ENCODE measurements at regions not wholly inside any gene's neighbourhood (a gene's known extent, or its start where the extent isn't known, plus 50 kb on each side); places are given as distances from the start of the nearest gene placed in this dataset.

DNA sequence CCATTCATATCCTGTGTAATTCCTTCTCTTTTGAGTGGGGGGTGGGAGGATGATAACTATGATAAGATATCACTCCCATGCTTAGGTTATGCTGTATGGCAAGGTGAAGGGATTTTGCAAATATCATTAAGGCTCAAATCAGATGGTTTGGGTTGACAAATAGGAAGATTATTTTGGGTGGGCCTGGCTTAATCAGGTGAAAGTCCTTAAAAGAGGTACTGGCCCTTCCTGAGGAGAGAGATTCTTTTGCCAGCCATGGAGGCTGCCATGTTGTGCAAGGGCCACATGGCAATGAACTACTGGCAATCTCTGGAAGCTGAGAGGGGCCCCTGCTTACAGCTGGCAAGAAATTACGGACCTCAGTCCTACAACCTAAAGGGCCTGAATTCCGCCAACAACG is 174.6 kb upstream of the FOXD3 start:
- TF ChIP-seq, protein P1, sequence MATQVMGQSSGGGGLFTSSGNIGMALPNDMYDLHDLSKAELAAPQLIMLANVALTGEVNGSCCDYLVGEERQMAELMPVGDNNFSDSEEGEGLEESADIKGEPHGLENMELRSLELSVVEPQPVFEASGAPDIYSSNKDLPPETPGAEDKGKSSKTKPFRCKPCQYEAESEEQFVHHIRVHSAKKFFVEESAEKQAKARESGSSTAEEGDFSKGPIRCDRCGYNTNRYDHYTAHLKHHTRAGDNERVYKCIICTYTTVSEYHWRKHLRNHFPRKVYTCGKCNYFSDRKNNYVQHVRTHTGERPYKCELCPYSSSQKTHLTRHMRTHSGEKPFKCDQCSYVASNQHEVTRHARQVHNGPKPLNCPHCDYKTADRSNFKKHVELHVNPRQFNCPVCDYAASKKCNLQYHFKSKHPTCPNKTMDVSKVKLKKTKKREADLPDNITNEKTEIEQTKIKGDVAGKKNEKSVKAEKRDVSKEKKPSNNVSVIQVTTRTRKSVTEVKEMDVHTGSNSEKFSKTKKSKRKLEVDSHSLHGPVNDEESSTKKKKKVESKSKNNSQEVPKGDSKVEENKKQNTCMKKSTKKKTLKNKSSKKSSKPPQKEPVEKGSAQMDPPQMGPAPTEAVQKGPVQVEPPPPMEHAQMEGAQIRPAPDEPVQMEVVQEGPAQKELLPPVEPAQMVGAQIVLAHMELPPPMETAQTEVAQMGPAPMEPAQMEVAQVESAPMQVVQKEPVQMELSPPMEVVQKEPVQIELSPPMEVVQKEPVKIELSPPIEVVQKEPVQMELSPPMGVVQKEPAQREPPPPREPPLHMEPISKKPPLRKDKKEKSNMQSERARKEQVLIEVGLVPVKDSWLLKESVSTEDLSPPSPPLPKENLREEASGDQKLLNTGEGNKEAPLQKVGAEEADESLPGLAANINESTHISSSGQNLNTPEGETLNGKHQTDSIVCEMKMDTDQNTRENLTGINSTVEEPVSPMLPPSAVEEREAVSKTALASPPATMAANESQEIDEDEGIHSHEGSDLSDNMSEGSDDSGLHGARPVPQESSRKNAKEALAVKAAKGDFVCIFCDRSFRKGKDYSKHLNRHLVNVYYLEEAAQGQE (IDR thresholded peaks at IDR 0.05; ENCODE audit: low read depth), result no peak
- no peak for TF ChIP-seq YY1 (IDR thresholded peaks at IDR 0.05; ENCODE audit: extremely low read depth, insufficient replicate concordance, low read depth, low read length)
- TF ChIP-seq POLR2AphosphoS5 (IDR thresholded peaks at IDR 0.05; ENCODE audit: low read depth, low read length), result no peak
- no peak for TF ChIP-seq POLR2A (IDR thresholded peaks at IDR 0.05; ENCODE audit: borderline replicate concordance, extremely low read depth, insufficient read depth, insufficient read length)
- no peak for TF ChIP-seq CEBPB (IDR thresholded peaks at IDR 0.05; ENCODE audit: low read depth)
- no peak for TF ChIP-seq ZNF274 (IDR thresholded peaks at IDR 0.05; ENCODE audit: low read depth, low read length)
- no peak for TF ChIP-seq EZH2 (IDR thresholded peaks at IDR 0.05)
- TF ChIP-seq, protein P2, sequence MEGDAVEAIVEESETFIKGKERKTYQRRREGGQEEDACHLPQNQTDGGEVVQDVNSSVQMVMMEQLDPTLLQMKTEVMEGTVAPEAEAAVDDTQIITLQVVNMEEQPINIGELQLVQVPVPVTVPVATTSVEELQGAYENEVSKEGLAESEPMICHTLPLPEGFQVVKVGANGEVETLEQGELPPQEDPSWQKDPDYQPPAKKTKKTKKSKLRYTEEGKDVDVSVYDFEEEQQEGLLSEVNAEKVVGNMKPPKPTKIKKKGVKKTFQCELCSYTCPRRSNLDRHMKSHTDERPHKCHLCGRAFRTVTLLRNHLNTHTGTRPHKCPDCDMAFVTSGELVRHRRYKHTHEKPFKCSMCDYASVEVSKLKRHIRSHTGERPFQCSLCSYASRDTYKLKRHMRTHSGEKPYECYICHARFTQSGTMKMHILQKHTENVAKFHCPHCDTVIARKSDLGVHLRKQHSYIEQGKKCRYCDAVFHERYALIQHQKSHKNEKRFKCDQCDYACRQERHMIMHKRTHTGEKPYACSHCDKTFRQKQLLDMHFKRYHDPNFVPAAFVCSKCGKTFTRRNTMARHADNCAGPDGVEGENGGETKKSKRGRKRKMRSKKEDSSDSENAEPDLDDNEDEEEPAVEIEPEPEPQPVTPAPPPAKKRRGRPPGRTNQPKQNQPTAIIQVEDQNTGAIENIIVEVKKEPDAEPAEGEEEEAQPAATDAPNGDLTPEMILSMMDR (IDR thresholded peaks at IDR 0.05 in 2 of 3, conservative IDR thresholded peaks at IDR 0.05 in 1 of 3; ENCODE audit: borderline replicate concordance in 1 of 3, insufficient read depth in 1 of 3, low read depth in 2 of 3, low read length in 2 of 3), result no peak
- no peak for TF ChIP-seq TCF7L2 (IDR thresholded peaks at IDR 0.05; ENCODE audit: borderline replicate concordance, extremely low read depth, insufficient read depth, insufficient read length)
- TF ChIP-seq ELF1 (IDR thresholded peaks at IDR 0.05; ENCODE audit: borderline replicate concordance, low read depth), result no peak
- TF ChIP-seq EZH2phosphoT487 (IDR thresholded peaks at IDR 0.05; ENCODE audit: borderline replicate concordance), result no peak
- TF ChIP-seq, protein P3, sequence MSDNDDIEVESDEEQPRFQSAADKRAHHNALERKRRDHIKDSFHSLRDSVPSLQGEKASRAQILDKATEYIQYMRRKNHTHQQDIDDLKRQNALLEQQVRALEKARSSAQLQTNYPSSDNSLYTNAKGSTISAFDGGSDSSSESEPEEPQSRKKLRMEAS (IDR thresholded peaks at IDR 0.05), result no peak
